ENCODE measurements at regions not wholly inside any gene's neighbourhood (a gene's known extent, or its start where the extent isn't known, plus 50 kb on each side); places are given as distances from the start of the nearest gene placed in this dataset.
"Not testable (repeated sequence)": the region's sequence is repeated elsewhere in the genome, so short reads cannot be mapped to it uniquely, and the experiment has no call there.

DNA sequence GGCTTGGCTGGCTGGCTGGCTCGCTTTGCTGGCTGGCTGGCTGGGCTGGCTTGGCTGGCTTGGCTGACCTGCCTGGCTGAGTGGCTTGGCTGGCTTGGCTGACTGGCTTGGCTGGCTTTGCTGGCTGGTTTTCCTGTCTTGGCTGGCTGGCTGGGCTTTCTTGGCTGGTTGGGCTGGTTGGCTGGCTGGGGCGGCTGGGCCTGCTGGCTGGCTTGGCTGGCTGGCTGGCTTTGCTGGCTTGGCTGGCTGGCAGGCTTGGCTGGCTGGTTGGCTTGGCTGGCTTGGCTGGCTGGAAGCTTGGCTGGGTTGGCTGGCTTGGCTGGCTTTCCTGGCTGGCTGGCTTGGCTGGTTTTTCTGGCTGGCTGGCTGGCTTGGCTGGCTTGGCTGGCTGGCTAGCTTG lies 435.6 kb downstream of the GOLGA6L6 start:
- in situ Hi-C loops (cut with HindIII; ENCODE audit: low pct_unique_long_range_greater_than_20kb, low sequenced_read_pairs), result no loop called here
- DNase-seq (ENCODE audit: low read depth in 1 of 2, low spot score in 1 of 2), result peak in 1 of 2 experiments; percentile 19
- TF ChIP-seq JUND (IDR thresholded peaks at IDR 0.05; ENCODE audit: low read depth), result no peak

DNA sequence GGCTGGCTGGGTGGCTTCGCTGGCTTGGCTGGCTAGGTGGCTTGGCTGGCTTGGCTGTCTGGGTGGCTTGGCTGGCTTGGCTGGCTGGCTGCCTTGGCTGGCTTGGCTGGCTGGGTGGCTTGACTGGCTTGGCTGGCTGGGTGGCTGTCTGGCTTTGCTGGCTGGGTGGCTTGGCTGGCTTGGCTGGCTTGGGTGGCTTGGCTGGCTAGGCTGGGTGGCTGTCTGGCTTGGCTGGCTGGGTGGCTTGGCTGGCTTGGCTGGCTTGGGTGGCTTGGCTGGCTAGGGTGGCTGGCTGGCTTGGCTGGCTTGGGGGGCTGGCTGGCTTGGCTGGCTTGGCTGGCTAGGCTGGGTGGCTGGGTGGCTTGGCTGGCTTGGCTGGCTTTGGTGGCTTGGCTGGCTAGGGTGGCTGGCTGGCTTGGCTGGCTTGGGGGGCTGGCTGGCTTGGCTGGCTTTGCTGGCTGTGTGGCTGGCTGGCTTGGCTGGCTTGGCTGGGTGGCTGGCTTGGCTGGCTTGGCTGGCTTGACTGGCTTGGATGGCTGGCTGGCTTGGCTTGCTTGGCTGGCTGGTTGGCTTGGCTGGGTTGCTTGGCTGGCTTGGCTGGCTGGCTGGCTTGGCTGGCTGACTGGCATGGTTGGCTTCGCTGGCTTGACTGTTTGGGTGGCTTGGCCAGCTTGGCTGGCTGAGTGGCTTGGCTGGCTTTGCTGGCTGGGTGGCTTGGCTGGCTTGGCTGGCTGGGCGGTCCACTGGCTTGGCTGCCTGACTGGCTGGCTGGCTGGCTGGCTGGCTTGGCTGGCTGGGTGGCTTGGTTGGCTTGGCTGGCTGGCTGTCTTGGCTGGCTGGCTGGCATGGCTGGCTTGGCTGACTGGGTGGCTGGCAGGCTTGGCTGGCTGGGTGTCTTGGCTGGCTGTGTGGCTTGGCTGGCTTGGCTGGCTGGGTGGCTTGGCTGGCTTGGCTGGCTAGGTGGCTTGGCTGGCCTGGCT lies 436.3 kb downstream of the GOLGA6L6 start:
- DNase-seq (ENCODE audit: low read depth in 1 of 2, low spot score in 1 of 2); in situ Hi-C loops (cut with HindIII; ENCODE audit: low pct_unique_long_range_greater_than_20kb, low sequenced_read_pairs): not testable (repeated sequence)

DNA sequence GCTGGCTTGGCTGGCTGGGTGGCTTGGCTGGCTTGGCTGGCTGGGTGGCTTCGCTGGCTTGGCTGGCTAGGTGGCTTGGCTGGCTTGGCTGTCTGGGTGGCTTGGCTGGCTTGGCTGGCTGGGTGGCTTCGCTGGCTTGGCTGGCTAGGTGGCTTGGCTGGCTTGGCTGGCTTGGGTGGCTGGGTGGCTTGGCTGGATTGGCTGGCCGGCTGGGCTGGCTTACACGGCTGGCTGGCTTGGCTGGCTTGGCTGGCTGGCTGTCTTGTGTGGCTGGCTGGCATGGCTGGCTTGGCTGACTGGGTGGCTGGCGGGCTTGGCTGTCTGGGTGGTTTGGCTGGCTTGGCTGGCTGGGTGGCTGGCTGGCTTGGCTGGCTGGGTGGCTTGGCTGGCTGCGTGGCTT lies 437.0 kb downstream of the GOLGA6L6 start:
- in situ Hi-C loops (cut with HindIII; ENCODE audit: low pct_unique_long_range_greater_than_20kb, low sequenced_read_pairs); DNase-seq (ENCODE audit: low read depth in 1 of 2, low spot score in 1 of 2): not testable (repeated sequence)

DNA sequence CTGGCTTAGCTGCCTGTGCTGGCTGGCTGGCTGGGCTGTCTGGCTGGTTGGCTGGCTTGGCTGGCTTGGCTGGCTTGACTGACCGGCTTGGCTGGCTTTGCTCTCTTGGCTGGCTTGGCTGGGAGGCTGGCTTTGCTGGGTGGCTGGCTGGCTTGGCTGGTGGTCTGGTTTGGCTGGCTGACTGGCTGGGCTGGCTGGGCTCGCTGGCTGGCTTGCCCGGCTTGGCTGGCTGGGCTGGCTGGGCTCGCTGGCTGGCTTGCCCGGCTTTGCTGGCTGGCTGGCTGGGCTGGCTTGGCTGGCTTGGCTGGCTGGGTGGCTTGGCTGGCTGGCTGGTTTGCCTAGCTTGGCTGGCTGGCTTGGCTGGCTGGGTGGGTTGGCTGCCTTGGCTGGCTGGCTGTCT lies 438.7 kb downstream of the GOLGA6L6 start:
- in situ Hi-C loops (cut with HindIII; ENCODE audit: low pct_unique_long_range_greater_than_20kb, low sequenced_read_pairs); DNase-seq (ENCODE audit: low read depth in 1 of 2, low spot score in 1 of 2): not testable (repeated sequence)

DNA sequence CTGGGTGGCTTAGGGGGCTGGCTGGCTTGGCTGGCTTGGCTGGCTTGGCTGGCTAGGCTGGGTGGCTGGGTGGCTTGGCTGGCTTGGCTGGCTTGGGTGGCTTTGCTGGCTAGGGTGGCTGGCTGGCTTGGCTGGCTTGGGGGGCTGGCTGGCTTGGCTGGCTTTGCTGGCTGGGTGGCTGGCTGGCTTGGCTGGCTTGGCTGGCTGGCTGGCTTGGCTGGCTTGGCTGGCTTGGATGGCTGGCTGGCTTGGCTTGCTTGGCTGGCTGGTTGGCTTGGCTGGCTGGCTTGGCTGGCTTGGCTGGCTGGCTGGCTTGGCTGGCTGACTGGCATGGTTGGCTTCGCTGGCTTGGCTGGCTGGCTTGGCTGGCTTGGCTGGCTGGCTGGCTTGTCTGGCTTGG lies 439.4 kb downstream of the GOLGA6L6 start:
- DNase-seq (ENCODE audit: low read depth in 1 of 2, low spot score in 1 of 2); in situ Hi-C loops (cut with HindIII; ENCODE audit: low pct_unique_long_range_greater_than_20kb, low sequenced_read_pairs): not testable (repeated sequence)

DNA sequence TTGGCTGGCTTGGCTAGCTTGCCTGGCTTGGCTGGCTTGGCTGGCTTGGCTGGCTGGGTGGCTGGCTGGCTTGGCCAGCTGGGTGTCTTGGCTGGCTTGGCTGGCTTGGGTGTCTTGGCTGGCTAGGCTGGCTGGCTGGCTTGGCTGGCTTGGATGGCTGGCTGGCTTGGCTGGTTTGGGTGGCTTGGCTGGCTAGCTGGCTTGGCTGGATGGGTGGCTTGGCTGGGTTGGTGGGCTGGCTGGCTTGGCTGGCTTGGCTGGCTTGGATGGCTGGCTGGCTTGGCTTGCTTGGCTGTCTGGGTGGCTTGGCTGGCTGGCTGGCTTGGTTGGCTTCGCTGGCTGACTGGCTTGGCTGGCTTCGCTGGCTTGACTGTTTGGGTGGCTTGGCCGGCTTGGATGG lies 440.3 kb downstream of the GOLGA6L6 start:
- DNase-seq (ENCODE audit: low read depth in 1 of 2, low spot score in 1 of 2); in situ Hi-C loops (cut with HindIII; ENCODE audit: low pct_unique_long_range_greater_than_20kb, low sequenced_read_pairs): not testable (repeated sequence)

DNA sequence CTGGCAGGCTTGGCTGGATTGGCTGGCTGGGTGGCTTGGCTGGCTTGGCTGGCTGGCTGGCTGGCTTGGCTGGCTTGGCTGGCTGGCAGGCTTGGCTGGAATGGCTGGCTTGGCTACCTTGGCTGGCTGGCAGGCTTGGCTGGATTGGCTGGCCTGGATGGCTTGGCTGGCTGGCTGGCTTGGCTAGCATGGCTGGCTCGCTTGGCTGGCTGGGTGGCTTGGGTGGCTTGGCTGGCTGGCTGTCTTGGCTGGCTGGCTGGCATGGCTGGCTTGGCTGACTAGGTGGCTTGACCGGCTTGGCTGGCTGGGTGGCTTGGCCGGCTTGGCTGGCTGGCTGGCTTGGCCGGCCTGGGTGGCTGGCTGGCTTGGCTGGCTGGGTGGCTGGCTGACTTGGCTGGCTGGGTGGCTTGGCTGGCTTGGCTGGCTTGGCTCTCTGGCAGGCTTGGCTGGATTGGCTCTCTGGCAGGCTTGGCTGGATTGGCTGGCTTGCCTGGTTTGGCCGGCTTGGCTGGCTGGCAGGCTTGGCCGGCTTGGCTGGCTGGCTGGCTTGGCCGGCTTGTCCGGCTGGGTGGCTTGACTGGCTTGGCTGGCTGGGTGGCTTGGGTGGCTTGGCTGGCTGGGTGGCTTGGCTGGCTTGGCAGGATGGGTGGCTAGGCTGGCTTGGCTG lies 440.9 kb downstream of the GOLGA6L6 start:
- in situ Hi-C loops (cut with HindIII; ENCODE audit: low pct_unique_long_range_greater_than_20kb, low sequenced_read_pairs); DNase-seq (ENCODE audit: low read depth in 1 of 2, low spot score in 1 of 2): not testable (repeated sequence)

DNA sequence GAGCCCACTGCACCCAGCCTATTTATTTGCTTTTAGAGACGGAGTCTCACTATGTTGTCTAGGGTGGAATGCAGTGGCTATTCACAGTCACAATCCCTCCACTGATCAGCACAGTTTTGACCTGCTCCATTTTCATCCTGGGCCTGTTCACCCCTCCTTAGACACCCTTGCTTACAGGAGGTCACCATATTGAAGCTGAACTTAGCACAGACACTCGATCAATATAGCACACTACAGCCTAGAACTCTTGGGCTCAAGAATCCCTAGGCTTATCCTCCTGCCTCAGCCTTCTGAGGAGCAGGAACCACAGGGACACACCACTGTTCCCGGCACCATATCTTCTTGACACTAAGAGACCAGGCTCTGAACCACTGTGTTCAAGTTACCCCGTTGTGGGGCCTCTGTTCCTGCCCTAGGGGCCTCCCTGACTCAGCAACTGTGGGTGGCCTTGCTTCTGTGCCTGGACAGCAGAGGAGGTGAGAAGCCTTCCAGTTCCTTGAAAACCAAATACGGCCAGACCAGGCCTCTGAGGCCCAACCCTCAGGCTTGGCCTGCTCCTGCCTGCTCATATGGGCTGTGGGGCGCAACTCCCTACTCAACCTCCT lies 445.8 kb downstream of the GOLGA6L6 start:
- DNase-seq (ENCODE audit: low read depth in 1 of 2, low spot score in 1 of 2); in situ Hi-C loops (cut with HindIII; ENCODE audit: low pct_unique_long_range_greater_than_20kb, low sequenced_read_pairs): not testable (repeated sequence)

DNA sequence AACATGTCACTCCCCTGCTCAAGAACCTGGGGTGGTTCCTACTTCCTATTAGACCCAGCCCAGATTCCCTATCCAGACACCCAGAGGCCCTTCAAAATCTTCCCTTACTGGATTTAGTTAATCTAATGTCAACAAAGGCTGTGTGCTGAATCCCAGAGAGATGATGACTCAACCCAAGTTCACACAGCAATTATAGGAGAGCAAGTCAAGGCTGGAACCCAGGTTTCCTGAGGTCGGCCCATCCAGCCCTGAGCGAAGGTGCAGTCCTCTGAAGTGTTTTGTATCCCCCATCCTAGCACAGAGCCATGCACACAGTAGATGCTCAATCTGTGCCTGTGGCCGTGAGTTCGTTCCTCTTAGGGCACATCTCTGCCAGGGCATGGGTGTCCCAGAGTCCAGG lies 452.1 kb downstream of the GOLGA6L6 start:
- DNase-seq (ENCODE audit: low read depth in 1 of 2, low spot score in 1 of 2); in situ Hi-C loops (cut with HindIII; ENCODE audit: low pct_unique_long_range_greater_than_20kb, low sequenced_read_pairs): not testable (repeated sequence)

DNA sequence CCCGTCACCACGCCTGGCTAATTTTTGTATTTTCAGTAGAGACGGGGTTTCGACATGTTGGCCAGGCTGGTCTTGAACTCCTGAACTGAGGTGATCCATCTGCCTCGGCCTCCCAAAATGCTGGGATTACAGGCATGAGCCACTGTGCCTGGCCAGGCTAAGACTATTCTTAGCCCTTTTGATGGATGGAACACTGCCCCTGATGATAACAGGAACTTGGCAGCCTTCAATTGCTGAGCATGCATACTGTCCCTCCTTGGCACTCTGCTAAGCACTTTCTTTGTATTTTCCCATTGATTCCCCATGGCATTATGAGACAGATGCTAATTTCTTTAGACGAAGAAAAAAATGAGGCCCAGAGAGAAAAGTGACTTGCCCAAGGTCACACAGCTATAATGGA lies 457.6 kb downstream of the GOLGA6L6 start:
- in situ Hi-C loops (cut with HindIII; ENCODE audit: low pct_unique_long_range_greater_than_20kb, low sequenced_read_pairs); DNase-seq (ENCODE audit: low read depth in 1 of 2, low spot score in 1 of 2): not testable (repeated sequence)

DNA sequence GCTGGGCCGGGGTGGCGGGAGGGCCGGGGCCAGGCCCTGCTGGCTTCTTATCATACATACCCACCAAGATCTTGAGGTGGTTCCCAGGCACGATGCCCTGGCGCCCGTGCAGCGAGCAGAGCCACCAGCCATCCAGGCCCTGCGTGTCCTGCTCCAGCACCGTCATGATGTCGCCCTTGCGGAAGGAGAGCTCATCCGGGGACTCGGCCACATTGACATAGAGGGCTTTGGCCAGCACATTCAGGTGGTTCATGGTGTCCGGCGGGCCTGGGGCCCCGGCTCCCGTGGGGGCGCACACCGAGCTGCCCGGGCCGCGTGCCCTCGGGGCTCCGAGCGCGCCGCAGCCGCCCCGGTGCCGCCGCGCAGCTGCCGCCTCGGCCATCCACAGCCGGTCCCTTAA lies 467.5 kb downstream of the GOLGA6L6 start:
- in situ Hi-C loops (cut with HindIII; ENCODE audit: low pct_unique_long_range_greater_than_20kb, low sequenced_read_pairs); DNase-seq (ENCODE audit: low read depth in 1 of 2, low spot score in 1 of 2): not testable (repeated sequence)

DNA sequence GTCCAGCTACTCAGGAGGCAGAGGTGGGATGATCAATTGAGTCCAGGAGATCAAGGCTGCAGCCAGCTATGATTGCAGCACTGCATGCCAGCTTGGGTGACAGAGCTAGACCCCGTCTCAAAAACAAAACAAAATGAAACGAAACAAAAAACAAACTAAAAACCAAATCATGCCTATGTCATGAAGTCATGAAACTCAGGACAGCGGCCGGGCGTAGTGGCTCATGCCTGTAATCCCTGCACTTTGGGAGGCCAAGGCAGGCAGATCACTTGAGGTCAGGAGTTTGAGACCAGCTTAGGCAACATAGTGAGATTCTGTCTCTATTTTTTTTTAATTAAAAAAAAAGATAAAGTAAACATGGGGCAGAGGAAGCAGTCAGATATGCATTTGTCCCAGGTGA lies 472.6 kb downstream of the GOLGA6L6 start:
- DNase-seq (ENCODE audit: low read depth in 1 of 2, low spot score in 1 of 2); in situ Hi-C loops (cut with HindIII; ENCODE audit: low pct_unique_long_range_greater_than_20kb, low sequenced_read_pairs): not testable (repeated sequence)

DNA sequence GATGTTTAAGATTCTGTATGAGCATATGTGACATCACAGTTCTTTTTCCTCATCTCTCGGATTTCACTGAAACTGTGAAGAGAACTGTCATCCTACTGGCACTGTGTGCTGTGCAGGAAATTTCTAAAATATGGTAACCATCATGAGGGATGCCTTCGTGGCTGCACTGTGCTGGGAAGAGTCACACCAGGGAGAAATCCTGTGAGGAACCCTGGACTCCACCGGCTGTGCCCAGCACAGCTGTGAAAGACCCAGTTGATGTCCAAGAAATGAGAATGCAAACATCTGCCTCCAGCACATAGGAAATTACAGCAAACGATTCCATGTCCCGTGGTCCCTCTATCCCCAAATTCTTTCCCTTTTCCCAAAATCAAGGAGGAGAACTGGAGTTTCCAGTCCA lies 475.4 kb downstream of the GOLGA6L6 start:
- in situ Hi-C loops (cut with HindIII; ENCODE audit: low pct_unique_long_range_greater_than_20kb, low sequenced_read_pairs); DNase-seq (ENCODE audit: low read depth in 1 of 2, low spot score in 1 of 2): not testable (repeated sequence)

DNA sequence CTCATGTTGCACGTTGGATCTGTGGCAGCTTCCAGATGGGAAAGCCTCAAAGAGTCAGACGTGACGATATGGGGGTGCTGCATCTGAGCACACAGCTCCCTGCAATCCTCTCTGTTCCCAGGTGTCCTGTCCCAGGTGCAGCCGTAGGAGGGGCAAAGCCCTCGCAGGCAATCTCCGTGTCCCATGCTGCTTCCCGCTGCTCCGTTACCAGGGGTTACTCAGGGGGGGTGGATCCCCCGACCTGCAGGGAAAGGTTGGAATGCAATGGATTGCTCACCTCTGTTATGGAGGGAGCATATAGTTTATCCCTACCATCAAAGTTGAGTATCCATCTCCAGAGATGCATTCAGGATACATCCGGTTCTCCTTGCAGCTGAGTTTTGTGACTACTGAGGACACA lies 476.1 kb downstream of the GOLGA6L6 start:
- in situ Hi-C loops (cut with HindIII; ENCODE audit: low pct_unique_long_range_greater_than_20kb, low sequenced_read_pairs); DNase-seq (ENCODE audit: low read depth in 1 of 2, low spot score in 1 of 2): not testable (repeated sequence)

DNA sequence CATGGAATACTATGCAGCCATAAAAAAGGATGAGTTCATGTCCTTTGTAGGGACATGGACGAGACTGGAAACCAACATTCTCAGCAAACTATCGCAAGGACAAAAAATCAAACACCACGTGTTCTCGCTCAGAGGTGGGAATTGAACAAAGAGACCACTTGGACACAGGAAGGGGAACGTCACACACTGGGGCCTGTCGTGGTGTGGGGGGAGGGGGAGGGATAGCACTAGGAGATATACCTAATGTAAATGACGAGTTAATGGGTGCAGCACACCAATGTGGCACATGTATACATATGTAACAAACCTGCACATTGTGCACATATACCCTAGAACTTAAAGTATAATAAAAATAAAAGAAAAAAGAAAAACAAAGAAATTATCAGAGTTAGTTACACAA lies 478.4 kb downstream of the GOLGA6L6 start:
- in situ Hi-C loops (cut with HindIII; ENCODE audit: low pct_unique_long_range_greater_than_20kb, low sequenced_read_pairs); DNase-seq (ENCODE audit: low read depth in 1 of 2, low spot score in 1 of 2): not testable (repeated sequence)

DNA sequence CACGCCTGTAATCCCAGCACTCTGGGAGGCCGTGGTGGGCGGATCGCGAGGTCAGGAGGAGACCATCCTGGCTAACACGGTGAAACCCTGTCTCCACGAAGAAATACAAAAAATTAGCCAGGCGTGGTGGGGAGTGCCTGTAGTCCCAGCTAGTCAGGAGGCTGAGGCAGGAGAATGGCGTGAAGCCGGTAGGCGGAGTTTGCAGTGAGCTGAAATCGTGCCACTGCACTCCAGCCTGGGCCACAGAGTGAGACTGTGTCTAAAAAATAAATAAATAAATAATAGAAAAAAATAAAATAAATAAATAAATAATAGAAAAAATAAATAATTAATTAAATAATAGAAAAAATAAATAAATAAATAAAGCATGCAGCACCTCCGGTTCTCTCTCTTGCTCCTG lies 480.8 kb downstream of the GOLGA6L6 start:
- DNase-seq (ENCODE audit: low read depth in 1 of 2, low spot score in 1 of 2); in situ Hi-C loops (cut with HindIII; ENCODE audit: low pct_unique_long_range_greater_than_20kb, low sequenced_read_pairs): not testable (repeated sequence)

DNA sequence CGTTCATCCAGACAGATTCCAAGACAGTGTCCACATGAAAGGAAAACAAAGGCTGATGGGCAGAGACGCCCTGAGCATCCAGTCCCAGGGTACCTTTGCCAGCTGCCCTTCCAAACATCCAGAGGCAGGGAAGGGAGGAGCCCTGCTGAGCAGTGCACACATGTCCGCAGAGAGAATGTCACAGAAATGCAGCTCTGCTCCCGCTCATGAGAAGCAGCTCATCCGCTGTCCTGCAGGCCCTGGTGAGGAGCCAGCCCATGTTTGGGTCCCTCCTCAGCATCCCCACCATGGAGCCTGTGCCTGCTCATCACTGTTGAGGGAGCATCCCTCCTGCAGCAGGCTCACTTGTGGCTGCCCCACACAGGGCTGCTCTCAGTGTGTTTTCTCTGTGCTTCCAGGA lies 484.7 kb downstream of the GOLGA6L6 start:
- in situ Hi-C loops (cut with HindIII; ENCODE audit: low pct_unique_long_range_greater_than_20kb, low sequenced_read_pairs); DNase-seq (ENCODE audit: low read depth in 1 of 2, low spot score in 1 of 2): not testable (repeated sequence)

DNA sequence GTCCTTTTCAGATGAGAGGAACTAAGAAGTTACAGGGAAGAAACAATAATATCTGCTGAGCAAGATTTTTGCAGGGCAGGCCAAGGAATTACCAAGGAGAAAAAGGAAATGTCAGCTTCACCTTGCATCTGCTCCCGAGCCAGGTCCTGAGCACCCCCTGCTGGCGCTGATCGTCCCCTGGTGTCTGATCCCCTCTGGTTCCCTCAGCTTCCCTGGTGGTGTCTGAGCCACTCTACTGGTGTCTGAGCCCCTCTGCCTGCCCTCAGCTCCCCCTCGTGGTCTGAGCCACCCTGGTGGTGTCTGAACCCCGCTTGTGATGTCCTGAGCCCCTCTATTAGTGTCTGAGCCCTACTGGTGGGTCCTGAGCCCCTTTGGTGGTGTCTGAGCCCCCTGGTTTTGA lies 485.7 kb downstream of the GOLGA6L6 start:
- in situ Hi-C loops (cut with HindIII; ENCODE audit: low pct_unique_long_range_greater_than_20kb, low sequenced_read_pairs); DNase-seq (ENCODE audit: low read depth in 1 of 2, low spot score in 1 of 2): not testable (repeated sequence)
